Amniotic epithelial cell (primary cell): ENCODE measurements at regions not wholly inside any gene's neighbourhood (a gene's known extent, or its start where the extent isn't known, plus 50 kb on each side); places are given as distances from the start of the nearest gene placed in this dataset.
"Not testable (repeated sequence)": the region's sequence is repeated elsewhere in the genome, so short reads cannot be mapped to it uniquely, and the experiment has no call there.

Experiments used
- DNase-seq: peaks from one replicate; pipeline ENCODE4 v3.0.0-alpha.2; 2010; ENCODE audit warnings: low read depth

DNA sequence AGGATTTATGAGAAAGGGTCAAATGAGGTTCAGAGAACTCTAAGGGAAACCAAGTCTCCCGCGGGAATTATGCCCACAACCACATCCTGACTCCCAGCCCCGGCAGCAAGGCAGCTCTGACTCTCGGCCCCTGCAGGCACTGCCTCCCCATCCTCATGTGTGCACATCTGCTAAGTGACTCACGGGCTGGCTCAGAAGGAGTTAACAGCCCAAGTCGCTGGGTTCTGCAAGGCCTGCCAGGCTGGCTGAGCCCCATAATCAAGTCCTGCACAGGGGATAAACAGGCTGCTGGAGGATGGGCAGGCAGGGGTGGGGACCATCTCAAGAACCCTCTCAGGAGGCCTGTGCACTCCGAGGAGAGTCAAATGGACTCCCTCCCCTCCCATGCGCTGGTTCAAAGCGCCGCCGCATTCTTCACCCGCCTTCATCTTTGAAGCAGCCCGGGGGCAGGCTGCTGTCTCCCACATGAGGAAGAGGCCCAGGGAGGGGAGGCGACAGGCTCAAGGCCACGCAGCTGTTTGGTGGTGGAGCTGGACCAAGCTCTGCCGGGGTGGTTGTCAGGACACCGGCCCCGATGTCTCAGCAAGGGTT, 344.3 kb downstream of the MATN1 start:
- peak; percentile 23 for DNase-seq

DNA sequence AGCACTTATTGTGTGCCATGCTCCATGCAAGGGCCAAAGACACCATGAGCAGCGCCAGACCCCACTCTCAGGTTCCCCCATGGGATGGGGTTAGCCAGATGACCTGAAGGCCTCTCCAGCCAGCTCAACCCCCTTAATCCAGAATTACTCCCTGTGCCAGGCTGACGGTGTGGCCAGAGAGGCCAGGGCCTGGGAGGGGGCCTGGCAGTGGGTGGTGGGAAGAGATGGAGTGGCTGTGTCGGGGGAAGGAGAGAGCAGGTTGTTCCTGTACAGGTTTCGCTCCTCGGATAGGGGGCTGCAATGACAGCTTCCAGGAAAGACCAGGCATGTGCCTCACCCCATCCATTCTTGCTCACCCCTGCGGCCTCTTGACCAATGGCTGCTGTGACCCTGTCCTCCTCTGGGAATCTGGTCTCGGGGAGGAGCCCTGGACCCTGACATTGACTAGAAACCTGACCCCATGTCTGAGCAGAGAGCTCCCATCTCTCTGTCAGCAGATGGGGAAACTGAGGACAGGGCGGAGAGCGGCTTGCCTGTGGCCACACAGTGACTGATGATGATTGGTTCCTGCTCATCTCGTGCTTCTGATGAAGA, 345.3 kb downstream of the MATN1 start:
- DNase-seq, result no peak

DNA sequence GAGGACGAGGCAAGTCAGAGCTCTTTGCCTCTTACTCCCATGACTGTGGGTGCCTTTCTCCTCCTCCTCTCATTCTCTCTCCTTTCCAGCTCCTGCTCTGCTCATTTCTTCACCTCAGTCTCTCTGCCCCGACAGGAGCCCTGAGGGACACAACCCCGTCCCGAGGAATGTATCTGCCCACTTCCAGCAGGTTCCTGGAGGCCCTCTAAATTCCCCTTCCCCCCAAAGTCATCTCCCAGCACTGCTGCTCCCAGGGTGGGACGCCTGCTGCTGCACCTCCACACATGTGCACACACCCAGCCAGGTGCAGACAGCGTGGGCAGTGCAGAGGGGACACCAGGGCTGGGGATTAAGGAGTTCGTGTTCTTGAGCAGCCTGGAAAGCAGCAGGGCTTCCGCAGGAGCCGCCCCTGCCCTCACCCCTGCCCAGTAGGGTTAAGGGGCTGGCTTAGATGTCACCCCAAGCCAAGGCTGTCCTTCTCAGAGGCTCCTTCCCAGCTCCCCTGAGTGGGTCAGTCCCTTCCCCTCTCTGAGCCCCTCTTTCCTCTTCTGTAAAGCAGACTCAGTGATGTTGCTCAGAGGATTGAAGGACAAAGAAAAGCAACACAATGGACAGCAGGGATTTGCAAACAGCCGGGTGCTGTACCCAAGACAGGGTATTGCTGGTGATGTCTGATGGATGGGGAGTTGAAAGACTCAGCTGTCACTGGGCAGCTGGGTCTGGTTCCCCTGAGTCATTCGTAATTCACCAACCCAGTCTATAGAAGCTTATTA, 346.0 kb downstream of the MATN1 start:
- DNase-seq, result no peak

DNA sequence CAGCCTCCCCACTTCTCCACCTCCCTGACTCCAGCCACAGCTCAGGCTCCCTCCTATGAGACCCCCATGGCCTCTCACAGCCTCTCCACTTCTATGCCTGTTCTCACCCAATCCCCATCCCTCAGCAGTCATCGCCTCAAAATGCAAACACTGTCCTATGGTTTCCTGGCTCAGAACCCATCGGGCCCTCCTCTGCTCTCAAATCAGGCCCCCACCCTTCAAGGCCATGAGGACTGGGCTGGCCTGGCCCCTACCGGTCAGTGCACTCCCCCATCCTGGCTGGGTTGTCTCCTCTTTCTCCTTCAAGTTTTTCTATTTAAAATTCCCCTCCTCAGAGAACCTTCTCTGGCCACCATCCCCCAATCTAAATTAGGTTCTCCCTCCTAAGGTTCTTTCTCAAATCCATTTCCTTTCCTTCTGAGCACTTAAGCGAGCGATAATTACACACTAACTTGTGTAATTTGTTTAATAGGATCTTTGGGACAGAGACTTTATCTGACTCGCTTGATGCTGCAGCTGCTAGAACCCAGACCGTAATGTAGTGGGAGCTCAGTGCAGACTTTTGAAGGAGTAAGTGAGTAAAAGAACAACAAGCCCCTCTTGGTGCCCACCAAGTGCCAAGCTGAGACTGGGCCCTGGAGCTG, 347.2 kb downstream of the MATN1 start:
- no peak for DNase-seq

DNA sequence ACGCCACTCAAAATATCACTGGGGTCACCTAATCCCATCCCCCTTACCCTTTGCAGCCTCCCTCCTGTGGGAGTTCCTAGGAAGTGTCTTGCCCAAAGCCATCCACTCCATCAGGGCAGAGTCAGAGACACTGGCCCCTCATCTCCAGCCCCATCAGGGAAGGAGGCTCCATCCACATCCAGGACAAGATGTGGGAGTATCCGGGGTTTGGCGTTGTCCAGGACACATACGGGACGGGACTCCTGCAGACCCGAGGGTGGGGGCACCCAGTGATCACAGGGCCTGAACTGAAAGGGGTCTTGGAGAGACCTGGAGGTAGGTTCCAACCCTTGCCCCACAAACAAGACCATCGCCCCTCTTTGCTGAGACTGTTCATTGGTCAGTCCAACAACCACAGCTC, 348.2 kb downstream of the MATN1 start:
- no peak for DNase-seq

DNA sequence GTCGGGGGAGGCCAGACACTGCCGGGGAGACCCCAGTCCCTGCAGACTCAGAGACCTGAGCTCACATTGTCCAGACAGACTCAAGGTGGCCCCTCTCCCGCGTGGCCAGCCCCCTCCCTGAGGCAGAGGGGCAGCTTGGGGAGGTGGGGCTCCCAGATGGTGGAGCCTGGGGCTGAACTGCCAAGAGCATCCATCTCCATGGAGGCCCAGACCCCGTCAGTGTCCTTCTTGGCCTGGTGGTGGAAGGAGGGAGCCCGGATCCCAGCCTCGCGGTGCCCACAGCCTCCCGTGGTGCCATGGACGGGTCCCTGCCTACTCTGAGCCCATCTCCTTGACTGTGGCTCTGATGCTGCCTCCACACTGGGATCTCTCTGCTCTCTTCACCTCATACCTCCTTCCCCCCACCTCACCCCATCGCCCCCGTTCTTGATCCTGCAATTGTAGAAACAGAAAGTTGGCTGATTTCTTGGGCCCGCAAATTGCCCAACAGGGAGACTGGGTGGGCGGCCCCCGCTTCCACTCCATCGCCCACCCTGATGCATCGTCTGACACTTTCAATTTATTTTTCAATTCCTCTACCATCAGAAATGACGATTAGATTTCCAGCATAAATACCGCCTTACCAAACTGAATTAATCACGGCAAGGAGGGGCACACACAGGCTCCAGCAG, 348.9 kb downstream of the MATN1 start:
- no peak for DNase-seq

DNA sequence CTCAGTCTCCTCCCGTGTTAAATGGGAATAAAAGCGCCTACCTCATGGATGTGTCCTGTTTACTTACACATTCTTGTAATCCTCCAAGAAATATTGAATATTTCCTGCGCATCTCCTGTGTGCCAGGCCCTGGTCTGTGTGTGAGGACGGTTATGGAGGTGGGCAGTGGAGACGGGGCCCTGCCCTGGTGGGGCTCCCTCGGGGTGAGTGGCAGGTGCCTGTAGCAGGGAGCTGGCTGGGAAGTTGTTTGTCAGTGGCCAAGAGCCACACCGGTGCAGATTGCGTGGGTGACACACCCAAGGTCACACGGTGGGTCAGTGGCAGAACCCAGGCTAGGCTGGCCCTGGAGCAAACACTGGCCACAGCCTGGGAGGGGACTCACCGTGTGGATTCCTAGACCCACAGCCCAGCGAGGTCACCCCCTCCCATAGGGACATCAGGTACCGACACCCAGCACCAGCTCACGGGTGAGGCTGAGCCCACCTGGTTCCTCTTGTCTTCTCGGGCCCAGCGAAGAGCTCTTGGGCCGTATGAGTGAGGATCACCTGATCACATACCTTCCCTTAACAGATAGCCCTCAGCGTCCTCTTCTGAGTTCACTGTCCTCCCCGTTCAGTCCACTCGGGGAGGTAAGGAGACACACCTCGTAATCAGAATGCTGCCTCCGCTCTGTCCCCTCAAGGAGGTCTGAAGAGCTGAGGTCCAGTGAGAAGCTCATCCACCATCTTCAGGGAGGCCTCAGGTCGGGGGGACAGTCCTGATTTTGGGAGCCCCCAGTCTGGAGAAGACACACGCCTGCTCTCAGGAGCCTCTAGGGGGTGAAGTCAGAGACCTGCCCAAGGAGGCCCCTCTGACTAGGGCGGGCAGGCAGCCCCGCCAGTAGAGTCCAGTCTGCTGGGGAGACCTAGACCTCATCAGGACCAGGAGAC, 349.6 kb downstream of the MATN1 start:
- DNase-seq, result no peak

DNA sequence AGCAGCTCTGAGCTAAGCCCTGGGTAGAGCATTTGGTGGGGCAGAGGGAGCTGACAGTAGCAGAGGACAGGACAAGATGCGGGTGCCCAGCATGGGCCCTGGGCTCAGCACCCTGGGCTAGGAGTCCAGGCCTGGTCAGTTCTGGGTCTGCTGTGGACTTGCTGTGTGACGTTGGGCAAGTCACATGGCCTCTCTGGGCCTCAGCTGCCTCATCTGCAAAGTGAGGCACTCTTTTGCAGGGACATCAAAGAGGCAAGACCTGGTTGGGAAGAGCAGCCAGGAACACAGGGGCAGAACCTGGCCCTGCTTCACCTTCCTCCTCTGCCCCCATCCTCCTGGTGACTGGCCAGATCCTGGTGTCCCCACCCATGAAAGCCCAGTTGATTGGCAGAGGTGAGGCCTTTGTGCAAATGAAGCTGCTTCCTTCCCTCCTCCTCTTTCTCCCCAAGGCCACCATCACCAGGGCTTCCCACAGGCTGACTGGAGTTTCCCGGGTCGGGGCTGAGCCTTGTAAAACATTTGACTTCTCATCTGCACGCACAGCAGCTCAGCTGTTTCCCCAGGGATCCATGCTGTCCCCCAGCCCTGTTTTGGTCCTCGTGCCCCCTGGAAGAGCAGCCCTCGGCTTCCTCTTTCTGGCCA, 350.5 kb downstream of the MATN1 start:
- no peak for DNase-seq

DNA sequence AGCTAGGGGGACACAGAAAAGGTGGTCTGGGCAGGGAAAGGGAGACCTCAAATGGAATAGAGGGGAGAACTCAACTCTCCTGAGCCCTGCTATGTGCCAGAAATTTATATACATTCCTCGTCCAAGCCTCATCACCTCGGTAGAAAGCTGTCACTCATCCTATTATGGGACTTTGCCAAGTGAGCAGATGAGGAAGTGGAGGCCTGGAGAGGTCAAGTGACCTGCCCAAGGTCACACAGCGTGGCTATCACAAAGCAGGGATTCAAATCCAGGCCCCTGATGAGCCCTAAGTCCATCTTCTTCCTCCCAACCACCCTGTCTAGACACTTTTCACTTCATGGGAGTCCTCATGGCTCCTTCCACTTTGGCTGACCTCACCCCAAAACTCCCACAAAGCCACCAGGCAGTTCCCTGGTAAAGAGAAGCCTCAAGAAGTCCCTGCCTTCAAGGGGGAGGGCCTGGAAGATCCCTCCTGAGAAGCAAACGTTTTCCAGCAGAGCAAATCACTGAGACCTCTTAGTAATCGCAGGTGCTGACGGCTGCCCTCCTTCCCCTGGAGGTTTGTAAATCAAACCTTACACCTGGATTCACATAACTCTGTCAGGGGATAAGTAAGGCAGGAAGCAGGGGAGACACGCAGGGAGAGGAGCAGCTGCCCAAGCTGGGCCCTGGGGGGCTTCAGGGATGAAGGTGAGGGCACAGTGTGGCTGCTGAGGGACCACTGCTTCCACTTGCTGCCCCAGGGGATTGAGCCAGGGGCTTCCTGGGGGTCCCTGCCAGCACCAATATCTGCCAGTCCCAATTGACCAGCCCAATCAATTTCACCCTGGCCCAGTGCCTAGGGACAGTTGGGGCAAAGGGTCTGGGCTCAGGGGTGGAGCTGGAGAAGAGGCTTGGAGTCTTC, 351.2 kb downstream of the MATN1 start:
- no peak for DNase-seq

DNA sequence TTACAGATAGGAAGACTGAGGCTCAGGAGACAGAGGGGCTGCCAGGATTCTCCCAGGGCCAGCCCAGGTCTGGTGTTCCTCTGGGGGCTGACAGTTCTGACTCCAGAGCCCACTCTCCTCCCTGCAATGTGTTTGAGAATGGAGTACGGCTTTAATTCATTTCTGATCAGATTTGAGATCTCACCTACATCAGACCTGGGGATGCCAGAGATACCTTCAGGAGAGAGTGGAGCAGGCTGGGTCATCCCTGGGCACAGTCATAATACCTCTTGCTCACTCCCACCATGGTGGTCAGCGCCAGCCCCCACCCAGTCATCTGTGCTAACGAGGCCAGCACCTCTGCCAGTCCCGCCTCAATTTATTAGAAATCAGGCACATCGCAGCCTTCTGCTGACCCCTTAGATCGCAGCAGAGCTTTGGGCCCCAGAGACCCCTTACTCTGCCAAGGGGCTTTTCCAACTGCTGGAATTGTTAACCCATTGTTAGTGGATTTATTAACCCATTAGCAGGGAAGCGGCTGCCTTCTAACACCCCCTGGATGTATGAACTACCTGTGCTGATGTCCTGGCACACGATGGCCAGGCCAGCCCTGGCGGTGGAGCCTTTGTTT, 352.1 kb downstream of the MATN1 start:
- DNase-seq, result no peak

DNA sequence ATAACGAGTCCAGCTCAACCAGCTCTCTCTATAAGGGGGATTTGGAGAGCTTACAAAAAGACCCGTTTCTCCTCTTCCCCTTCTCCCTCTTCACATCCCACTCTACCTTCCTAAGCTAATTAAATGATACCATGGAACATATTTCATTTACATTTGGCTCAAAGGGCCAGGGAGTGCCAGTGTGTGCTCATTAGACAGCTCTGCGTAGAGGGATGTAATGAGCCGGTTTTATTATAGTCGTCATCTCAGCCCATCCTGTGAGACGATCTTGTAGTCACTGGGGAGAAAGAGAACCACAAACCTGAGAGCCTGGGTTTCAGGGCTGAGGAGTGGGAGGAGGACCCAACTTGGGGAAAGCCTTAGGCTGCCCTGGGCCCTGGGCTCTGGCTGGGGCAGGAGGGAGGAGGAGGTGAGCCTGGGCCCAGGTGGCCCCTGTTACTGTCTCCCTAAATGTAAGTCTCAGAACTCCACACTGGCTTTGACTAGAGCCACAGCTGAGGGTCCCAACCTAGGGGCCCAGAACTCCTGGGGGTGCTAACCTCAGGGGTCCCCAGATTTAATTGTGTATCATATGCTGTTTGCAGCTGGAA, 354.6 kb downstream of the MATN1 start:
- DNase-seq, result no peak

DNA sequence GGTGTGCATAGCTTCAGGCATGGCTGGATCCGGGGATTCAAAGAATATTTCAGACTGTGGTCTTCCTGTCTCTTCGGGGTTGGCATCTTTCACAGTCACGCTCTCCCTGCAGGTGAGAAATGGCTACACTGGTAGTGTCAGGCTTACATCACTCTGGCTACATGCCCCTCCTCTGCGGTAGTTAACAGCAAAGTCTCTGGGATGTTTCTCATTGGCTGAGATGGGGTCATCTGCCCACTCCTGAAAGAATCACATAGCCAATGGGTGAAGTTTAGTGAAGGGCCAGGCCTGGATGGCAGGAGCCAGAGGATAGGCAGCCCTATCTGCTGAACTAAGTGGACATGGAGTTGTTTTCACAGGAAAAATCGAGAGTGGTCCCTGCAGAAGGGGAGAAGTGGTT, 356.5 kb downstream of the MATN1 start:
- DNase-seq, result no peak

DNA sequence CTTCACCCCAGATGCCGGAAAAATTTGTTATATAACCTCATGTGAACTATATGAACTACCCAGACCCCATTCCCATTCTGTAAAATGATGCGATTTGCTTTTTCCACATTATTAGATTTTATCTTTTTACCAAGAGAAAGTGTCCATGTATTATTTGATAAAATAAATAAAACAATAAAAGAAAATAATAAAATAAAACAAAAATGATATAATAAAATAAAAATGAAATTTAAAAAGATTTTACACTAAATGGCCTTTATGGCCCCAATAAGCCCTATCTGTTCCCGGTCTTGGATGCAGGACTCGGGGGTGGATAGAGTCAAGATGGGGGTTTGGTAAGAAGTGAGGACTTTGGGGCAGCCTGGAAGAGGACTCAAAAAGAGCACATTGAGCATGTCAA, 357.2 kb downstream of the MATN1 start:
- no peak for DNase-seq

DNA sequence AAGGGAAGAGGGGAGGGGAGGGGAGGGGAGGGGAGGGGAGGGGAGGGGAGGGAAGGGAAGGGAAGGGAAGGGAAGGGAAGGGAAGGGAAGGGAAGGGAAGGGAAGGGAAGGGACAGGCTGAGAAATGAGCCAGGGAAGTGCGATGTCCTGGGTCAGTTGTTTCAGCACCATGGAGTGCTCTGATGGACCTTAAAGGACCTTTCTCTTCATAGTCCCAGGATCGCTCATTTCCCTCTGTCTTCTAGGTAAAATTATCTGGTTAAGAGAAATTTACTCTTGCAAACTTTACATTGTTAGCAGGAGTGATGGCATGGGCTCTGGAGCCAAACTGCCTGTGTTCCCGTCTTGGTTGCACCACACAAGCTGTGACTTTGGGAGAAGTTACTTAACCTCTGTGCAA, 357.8 kb downstream of the MATN1 start:
- DNase-seq, result no peak

DNA sequence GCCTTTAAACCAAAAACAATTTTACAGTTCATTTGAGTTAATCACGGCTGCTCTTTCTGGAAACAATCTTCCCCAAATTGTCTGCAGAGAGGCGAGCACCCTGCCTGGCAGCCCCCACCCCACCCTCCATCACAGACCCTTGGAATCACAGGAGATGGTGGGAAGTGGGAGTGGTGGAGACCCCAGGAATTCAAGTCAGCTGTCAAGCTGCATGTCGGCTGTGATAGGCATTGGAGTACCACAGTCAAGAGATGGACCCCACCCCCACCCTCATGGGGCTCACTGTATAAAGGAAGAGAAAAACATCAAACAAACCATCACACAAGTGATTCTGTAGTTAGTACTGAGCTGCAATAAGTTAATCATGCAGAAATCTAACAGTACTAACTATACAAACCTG, 360.4 kb downstream of the MATN1 start:
- DNase-seq, result no peak

DNA sequence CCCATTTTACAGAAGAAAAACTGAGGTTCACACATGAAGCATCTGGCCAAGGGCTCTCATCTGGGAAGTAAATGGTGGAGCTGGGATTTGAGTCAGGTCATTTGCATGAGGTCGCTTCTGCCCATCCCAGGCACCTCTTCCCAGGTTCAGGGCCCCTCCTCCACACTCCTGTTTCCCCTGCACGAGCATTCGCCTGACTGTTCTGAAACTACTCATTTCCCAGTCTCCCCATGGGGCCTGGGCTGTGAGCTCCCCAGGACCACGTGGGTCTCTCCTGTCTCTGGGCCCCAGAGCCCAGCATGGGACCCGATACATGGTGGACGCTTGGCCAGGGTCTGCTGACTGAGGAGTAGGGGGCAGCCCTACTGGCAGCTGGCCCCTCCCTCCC, 360.8 kb downstream of the MATN1 start:
- no peak for DNase-seq

DNA sequence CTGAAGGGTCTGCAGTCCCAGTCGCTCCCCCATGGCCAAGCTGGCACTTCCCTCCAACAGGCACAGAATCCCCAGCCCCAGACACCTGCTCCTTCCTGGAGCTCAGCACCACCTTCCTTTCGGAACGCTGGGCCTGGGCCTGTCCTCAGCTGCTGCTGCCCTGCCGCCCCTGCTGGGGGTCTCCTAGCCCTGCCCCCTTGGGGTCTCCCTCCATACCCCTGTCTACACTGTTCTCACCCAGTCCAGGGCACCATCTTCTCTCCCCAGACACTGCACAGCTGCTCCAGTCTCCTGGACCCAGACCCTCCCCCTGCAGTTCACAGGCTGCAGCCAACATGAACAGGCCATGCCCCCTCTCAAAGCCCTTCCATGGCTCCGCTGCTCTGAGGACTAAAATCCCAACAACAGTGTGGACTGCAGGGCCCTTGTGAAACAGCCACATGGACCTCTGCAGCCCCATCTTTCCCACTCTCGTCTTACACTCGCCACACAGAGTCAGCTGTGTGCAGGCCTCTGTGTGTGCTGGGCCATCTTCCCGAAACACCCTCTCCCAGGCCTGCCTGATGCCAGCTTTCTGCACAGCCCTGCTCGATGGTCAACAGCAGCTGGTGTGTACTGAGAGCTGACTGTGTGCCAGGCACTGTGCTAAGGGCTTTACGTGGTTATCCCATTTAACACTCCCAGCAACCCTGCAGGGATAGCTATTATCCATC, 361.3 kb downstream of the MATN1 start:
- not testable (repeated sequence) for DNase-seq

DNA sequence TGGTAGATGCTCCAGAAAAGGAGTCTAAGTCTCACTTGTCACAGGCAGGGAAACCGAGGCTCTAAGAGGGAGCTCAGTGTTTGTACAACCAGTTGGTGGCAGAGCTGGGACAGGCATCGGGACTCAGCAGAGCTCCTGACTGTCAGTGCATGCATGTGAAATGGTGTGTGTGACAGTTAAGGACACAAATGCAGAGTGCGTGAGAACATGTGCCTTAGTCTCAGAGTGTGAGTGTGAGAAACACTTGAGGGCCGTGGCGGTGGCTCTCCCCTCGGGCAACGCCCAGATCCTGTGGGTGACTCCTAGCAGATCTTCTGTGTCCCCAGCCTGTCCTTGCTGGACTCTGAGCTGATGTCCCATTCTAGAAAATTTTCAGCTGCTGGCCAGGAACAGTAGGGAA, 362.6 kb downstream of the MATN1 start:
- DNase-seq, result no peak
